Nephron (organoid): ENCODE measurements at regions not wholly inside any gene's neighbourhood (a gene's known extent, or its start where the extent isn't known, plus 50 kb on each side); places are given as distances from the start of the nearest gene placed in this dataset.
A peak's percentile ranks its signal among the peaks of the same experiment; 100 is the strongest.

Experiments
- H3K27ac Mint-ChIP-seq, 3 experiments: 2 replicates each; pipeline ENCODE4 v1.8.0; 2020; ENCODE audit warnings: mixed read lengths in 3 of 3, mild to moderate bottlenecking in 2 of 3, moderate library complexity in 1 of 3
- H3K27me3 Mint-ChIP-seq: 2 replicates; pipeline ENCODE4 v1.8.0; 2021; ENCODE audit warnings: low read depth, mild to moderate bottlenecking, moderate library complexity, mixed read lengths
- H3K36me3 Mint-ChIP-seq: 2 replicates; pipeline ENCODE4 v1.8.0; 2020; ENCODE audit warnings: low read depth, mixed read lengths
- H3K4me1 Mint-ChIP-seq: 2 replicates; pipeline ENCODE4 v1.8.0; 2020; ENCODE audit warnings: mixed read lengths
- H3K4me3 Mint-ChIP-seq, 3 experiments: 2 replicates each; pipeline ENCODE4 v1.8.0; 2020; ENCODE audit warnings: mild to moderate bottlenecking in 3 of 3, mixed read lengths in 3 of 3, moderate library complexity in 2 of 3
- H3K9me3 Mint-ChIP-seq: 2 replicates; pipeline ENCODE4 v1.8.0; 2020; ENCODE audit warnings: mixed read lengths
- CTCF ChIP-seq, 3 experiments: fragments of 200-600 bp; sonication (generic); IDR thresholded peaks; one replicate each; pipeline ENCODE4 v1.5.0; 2021; ENCODE audit warnings: antibody characterized with exemption in 3 of 3; ENCODE audit not compliant: unreplicated experiment in 3 of 3

- peaks cover 7% of the 10 kb centered on the region for H3K36me3 Mint-ChIP-seq
- no peak overlapping the region for H3K4me3 Mint-ChIP-seq
- H3K27me3 Mint-ChIP-seq: no peaks in the 10 kb centered on the region
- peaks cover 12% of the 10 kb centered on the region for H3K9me3 Mint-ChIP-seq
- no peak overlapping the region for H3K27ac Mint-ChIP-seq
- TF ChIP-seq CTCF (IDR thresholded peaks at IDR 0.05; ENCODE audit: unreplicated experiment in 3 of 3): no peak
- no peaks in the 10 kb centered on the region for H3K4me1 Mint-ChIP-seq
These were observed 504.3 kb downstream of the AGTPBP1 start for GRCh38 chr9:85237478-85237877.

GRCh38 chr9:85230081-85230480, 511.7 kb downstream of the AGTPBP1 start:
- H3K4me1 Mint-ChIP-seq: peaks cover under 1% of the 10 kb centered on the region
- no peaks in the 10 kb centered on the region for H3K36me3 Mint-ChIP-seq
- H3K27me3 Mint-ChIP-seq: no peaks in the 10 kb centered on the region
- H3K27ac Mint-ChIP-seq: no peak overlapping the region
- H3K9me3 Mint-ChIP-seq: no peaks in the 10 kb centered on the region
- no peak for TF ChIP-seq CTCF (IDR thresholded peaks at IDR 0.05; ENCODE audit: unreplicated experiment in 3 of 3)
- no peak overlapping the region for H3K4me3 Mint-ChIP-seq

- Mint-ChIP-seq H3K27me3 (no peaks in the 10 kb centered on the region), H3K27ac (no peak overlapping the region), H3K4me3 (no peak overlapping the region), H3K9me3 (no peaks in the 10 kb centered on the region), H3K36me3 (no peaks in the 10 kb centered on the region), H3K4me1 (peaks cover 7% of the 10 kb centered on the region)
- no peak for TF ChIP-seq CTCF (IDR thresholded peaks at IDR 0.05; ENCODE audit: unreplicated experiment in 3 of 3)
These were observed 513.5 kb downstream of the AGTPBP1 start for GRCh38 chr9:85228111-85228855.

- no peak overlapping the region for H3K27ac Mint-ChIP-seq
- H3K36me3 Mint-ChIP-seq: no peaks in the 10 kb centered on the region
- no peaks in the 10 kb centered on the region for H3K9me3 Mint-ChIP-seq
- TF ChIP-seq CTCF (IDR thresholded peaks at IDR 0.05; ENCODE audit: unreplicated experiment in 3 of 3): no peak
- no peaks in the 10 kb centered on the region for H3K27me3 Mint-ChIP-seq
- peaks cover 11% of the 10 kb centered on the region for H3K4me1 Mint-ChIP-seq
- no peak overlapping the region for H3K4me3 Mint-ChIP-seq
These were observed 516.6 kb downstream of the AGTPBP1 start for GRCh38 chr9:85225180-85225579.

GRCh38 chr9:85224729-85225128, 517.0 kb downstream of the AGTPBP1 start:
- no peak for TF ChIP-seq CTCF (IDR thresholded peaks at IDR 0.05; ENCODE audit: unreplicated experiment in 3 of 3)
- Mint-ChIP-seq H3K27me3 (no peaks in the 10 kb centered on the region), H3K4me1 (peaks cover 11% of the 10 kb centered on the region), H3K27ac (peak overlapping the region in 1 of 3 experiments; percentile 20), H3K36me3 (no peaks in the 10 kb centered on the region), H3K4me3 (no peak overlapping the region), H3K9me3 (no peaks in the 10 kb centered on the region)

GRCh38 chr9:85224301-85224700, 517.5 kb downstream of the AGTPBP1 start:
- H3K4me3 Mint-ChIP-seq: no peak overlapping the region
- H3K36me3 Mint-ChIP-seq: no peaks in the 10 kb centered on the region
- H3K27me3 Mint-ChIP-seq: no peaks in the 10 kb centered on the region
- H3K27ac Mint-ChIP-seq: no peak overlapping the region
- no peaks in the 10 kb centered on the region for H3K9me3 Mint-ChIP-seq
- TF ChIP-seq CTCF (IDR thresholded peaks at IDR 0.05; ENCODE audit: unreplicated experiment in 3 of 3): no peak
- peaks cover 11% of the 10 kb centered on the region for H3K4me1 Mint-ChIP-seq
